ENCODE measurements at regions not wholly inside any gene's neighbourhood (a gene's known extent, or its start where the extent isn't known, plus 50 kb on each side); places are given as distances from the start of the nearest gene placed in this dataset.

- no peak overlapping the region for H3K4me3 ChIP-seq
- H3K27ac ChIP-seq = no peak overlapping the region
- TF ChIP-seq CTCF (IDR thresholded peaks at IDR 0.05) = no peak
- no peak for DNase-seq (ENCODE audit: low spot score)
Observed at GRCh38 chr6:164040994-164041393, 626.5 kb downstream of the QKI start.

- no peak overlapping the region for H3K27ac ChIP-seq
- TF ChIP-seq CTCF (IDR thresholded peaks at IDR 0.05) = no peak
- H3K4me3 ChIP-seq = no peak overlapping the region
- DNase-seq (ENCODE audit: low spot score) = no peak
Observed at GRCh38 chr6:164039954-164040375, 625.4 kb downstream of the QKI start.

GRCh38 chr6:164037171-164037870 is 622.8 kb downstream of the QKI start:
- Histone ChIP-seq H3K27ac (no peak overlapping the region), H3K4me3 (no peak overlapping the region)
- TF ChIP-seq CTCF (IDR thresholded peaks at IDR 0.05) = no peak
- DNase-seq (ENCODE audit: low spot score) = no peak

GRCh38 chr6:164035900-164036485 is 621.5 kb downstream of the QKI start:
- Histone ChIP-seq H3K27ac (no peak overlapping the region), H3K4me3 (no peak overlapping the region)
- TF ChIP-seq CTCF (IDR thresholded peaks at IDR 0.05) = no peak
- DNase-seq (ENCODE audit: low spot score) = no peak

GRCh38 chr6:164034602-164035140 is 620.2 kb downstream of the QKI start:
- H3K4me3 ChIP-seq = no peak overlapping the region
- no peak overlapping the region for H3K27ac ChIP-seq
- TF ChIP-seq CTCF (IDR thresholded peaks at IDR 0.05) = no peak
- DNase-seq (ENCODE audit: low spot score) = no peak

- TF ChIP-seq CTCF (IDR thresholded peaks at IDR 0.05) = no peak
- no peak for DNase-seq (ENCODE audit: low spot score)
- Histone ChIP-seq H3K4me3 (no peak overlapping the region), H3K27ac (no peak overlapping the region)
Observed at GRCh38 chr6:164025180-164025579, 610.7 kb downstream of the QKI start.

GRCh38 chr6:164023535-164023934 is 609.0 kb downstream of the QKI start:
- Histone ChIP-seq H3K4me3 (no peak overlapping the region), H3K27ac (no peak overlapping the region)
- TF ChIP-seq CTCF (IDR thresholded peaks at IDR 0.05) = no peak
- DNase-seq (ENCODE audit: low spot score) = no peak
